Endothelial cell of umbilical vein (primary cell): ENCODE measurements at regions not wholly inside any gene's neighbourhood (a gene's known extent, or its start where the extent isn't known, plus 50 kb on each side); places are given as distances from the start of the nearest gene placed in this dataset.

ENCODE experiments used
- BruUV-seq: library from RNA; stranded (reverse); fragments of 400-500 nt; replicated peaks from 2 replicates; lab custom pipeline; 2021; lab: Mats Ljungman, UMichigan
- CTCF ChIA-PET: fragments of 300-600, 350-600 bp; sonication (Branson Sonifier 250); formaldehyde crosslinking; loops from one replicate; lab custom pipeline; 2021; ENCODE audit warnings: antibody characterized with exemption, inconsistent platforms; lab: Charles Lee
- POLR2A ChIA-PET: fragments of 300-600, 350-600 bp; sonication (Branson Sonifier 250); formaldehyde crosslinking; loops from one replicate; lab custom pipeline; 2021; ENCODE audit warnings: antibody characterized with exemption, inconsistent platforms; lab: Charles Lee
- DNase-seq: peaks from one replicate; pipeline ENCODE4 v3.0.0-alpha.2; 2011; ENCODE audit warnings: low read depth, low spot score
- FAIRE-seq: peaks from 2 replicates; lab custom pipeline; 2011; peaks lifted over from hg19 to GRCh38; lab: Jason Lieb, UNC
- H2AFZ ChIP-seq: 2 replicates; pipeline ENCODE4 v1.6.0; 2012; ENCODE audit warnings: low read depth, low read length, control low read depth, inconsistent platforms
- H3K27ac ChIP-seq: 2 replicates; pipeline ENCODE4 v1.5.1; 2011; ENCODE audit warnings: low read depth, mild to moderate bottlenecking, control low read depth, low read length, moderate library complexity; ENCODE audit not compliant: insufficient read depth
- H3K27me3 ChIP-seq, 2 experiments: 2 replicates each; pipeline versions ENCODE4 v1.6.0 to v1.6.1; 2011; ENCODE audit warnings: low read length in 2 of 2, mixed read lengths in 1 of 2; ENCODE audit not compliant: control insufficient read depth in 2 of 2, insufficient read depth in 2 of 2
- H3K36me3 ChIP-seq, 2 experiments: 2 replicates in 1 of 2; 3 replicates in 1 of 2; pipeline ENCODE4 v1.5.1; 2011; ENCODE audit warnings: low read length in 2 of 2, mild to moderate bottlenecking in 1 of 2, moderate library complexity in 1 of 2; ENCODE audit not compliant: control insufficient read depth in 2 of 2, insufficient read depth in 2 of 2; ENCODE audit errors: extremely low read depth in 1 of 2
- H3K4me1 ChIP-seq: 3 replicates; pipeline ENCODE4 v1.5.1; 2011; ENCODE audit warnings: mild to moderate bottlenecking, low read length; ENCODE audit not compliant: control insufficient read depth, insufficient read depth; ENCODE audit errors: extremely low read depth
- H3K4me2 ChIP-seq: 2 replicates; pipeline ENCODE4 v1.6.1; 2011; ENCODE audit warnings: low read length, control low read depth, mixed read lengths; ENCODE audit not compliant: insufficient read depth
- H3K4me3 ChIP-seq, 3 experiments: fragments of 200-600 bp in 1 of 3; sonication (generic), shearing (Covaris generic) in 1 of 3; replicated peaks in 1 of 3; 2 replicates each; pipeline ENCODE4 v1.5.1; 2011 to 2016; ENCODE audit warnings: control low read depth in 3 of 3, low read length in 3 of 3, mild to moderate bottlenecking in 2 of 3, inconsistent platforms in 1 of 3, low read depth in 1 of 3, moderate library complexity in 1 of 3; ENCODE audit not compliant: insufficient read depth in 1 of 3
- H3K79me2 ChIP-seq: 2 replicates; pipeline ENCODE4 v1.6.0; 2012; ENCODE audit warnings: low read length, inconsistent platforms; ENCODE audit not compliant: control insufficient read depth, insufficient read depth
- H3K9ac ChIP-seq: replicated peaks from 2 replicates; pipeline ENCODE3; 2011; ENCODE audit warnings: low read length, control low read depth; ENCODE audit not compliant: insufficient read depth; ENCODE audit errors: extremely low read depth
- H3K9me1 ChIP-seq: replicated peaks from 3 replicates; pipeline ENCODE4 v1.6.0; 2011; ENCODE audit warnings: mild to moderate bottlenecking, low read length; ENCODE audit not compliant: control insufficient read depth, insufficient read depth; ENCODE audit errors: extremely low read depth
- H3K9me3 ChIP-seq: replicated peaks from 2 replicates; pipeline ENCODE4 v1.5.1; 2012; ENCODE audit warnings: low read length, inconsistent platforms; ENCODE audit not compliant: control insufficient read depth, insufficient read depth
- H4K20me1 ChIP-seq: replicated peaks from 2 replicates; pipeline ENCODE3; 2011; ENCODE audit warnings: mild to moderate bottlenecking, low read length; ENCODE audit not compliant: control insufficient read depth, insufficient read depth; ENCODE audit errors: extremely low read depth
- CTCF ChIP-seq, 2 donors: IDR thresholded peaks; 1 replicate in 1 of 2; 2 replicates in 1 of 2; pipeline ENCODE4 v1.5.1; 2011; ENCODE audit warnings: low read length in 2 of 2, mild to moderate bottlenecking in 2 of 2, moderate library complexity in 2 of 2, control low read depth in 1 of 2, inconsistent platforms in 1 of 2, low read depth in 1 of 2; ENCODE audit not compliant: insufficient read depth in 1 of 2; ENCODE audit errors: extremely low read depth in 1 of 2
- EZH2 ChIP-seq: IDR thresholded peaks from 2 replicates; pipeline ENCODE4 v1.6.1; 2012; ENCODE audit warnings: borderline replicate concordance, low read depth, mild to moderate bottlenecking, moderate library complexity, low read length, inconsistent platforms; ENCODE audit not compliant: severe bottlenecking
- FOS ChIP-seq: IDR thresholded peaks from 2 replicates; pipeline ENCODE4 v1.6.1; 2011; ENCODE audit warnings: mild to moderate bottlenecking, low read length, moderate library complexity, borderline replicate concordance; ENCODE audit not compliant: insufficient read depth
- GATA2 ChIP-seq: IDR thresholded peaks from 2 replicates; pipeline ENCODE4 v1.7.0; 2011; ENCODE audit warnings: low read depth, mild to moderate bottlenecking, moderate library complexity, mixed read lengths, low read length; ENCODE audit not compliant: insufficient read length, insufficient read depth
- JUN ChIP-seq: IDR thresholded peaks from 2 replicates; pipeline ENCODE4 v1.6.1; 2011; ENCODE audit warnings: borderline replicate concordance, low read depth; ENCODE audit not compliant: insufficient read length, insufficient read depth
- MAX ChIP-seq: IDR thresholded peaks from 2 replicates; pipeline ENCODE4 v1.6.1; 2011; ENCODE audit not compliant: insufficient read depth, insufficient read length
- MYC ChIP-seq: IDR thresholded peaks from one replicate; pipeline ENCODE4 v1.6.1; 2011; ENCODE audit warnings: mild to moderate bottlenecking, low read depth, low read length
- POLR2A ChIP-seq: IDR thresholded peaks from 2 replicates; pipeline ENCODE4 v1.6.1; 2012; ENCODE audit warnings: low read depth, mild to moderate bottlenecking, control low read depth, low read length
- POLR2AphosphoS5 ChIP-seq: IDR thresholded peaks from 2 replicates; pipeline ENCODE4 v1.6.1; 2012; ENCODE audit warnings: low read depth, mild to moderate bottlenecking, control low read depth, low read length, moderate library complexity; ENCODE audit not compliant: insufficient read depth
- dilution Hi-C: fragments of 300-500 bp; cut with MboI; formaldehyde crosslinking; loops from one replicate; pipeline ENCODE4 v1.15.0; 2019; ENCODE audit warnings: low sequenced_read_pairs; ENCODE audit not compliant: extremely low pct_ligation_motif_present
- intact Hi-C: fragments of 100-400 bp; cut with micrococcal nuclease; formaldehyde crosslinking; loops from one replicate; pipeline ENCODE4 v1.10.0; 2022

GRCh38 chrX:82141942-82142341 is 940.0 kb downstream of the SH3BGRL start:
- ChIA-PET CTCF (no interaction called here), POLR2A (no interaction called here)
- BruUV-seq, result no TSS peak
- Histone ChIP-seq H3K9ac (no peak overlapping the region), H4K20me1 (no peaks in the 10 kb centered on the region), H3K27me3 (no peaks in the 10 kb centered on the region), H2AFZ (no peak overlapping the region), H3K4me1 (no peaks in the 10 kb centered on the region), H3K4me3 (no peak overlapping the region), H3K79me2 (no peaks in the 10 kb centered on the region), H3K36me3 (no peaks in the 10 kb centered on the region), H3K9me1 (no peaks in the 10 kb centered on the region), H3K9me3 (no peaks in the 10 kb centered on the region), H3K27ac (no peak overlapping the region), H3K4me2 (no peak overlapping the region)
- intact Hi-C loops (no loop called here), dilution Hi-C loops (no loop called here)
- TF ChIP-seq CTCF (IDR thresholded peaks at IDR 0.05; ENCODE audit: extremely low read depth in 1 of 2, insufficient read depth in 1 of 2, low read depth in 1 of 2, low read length in 2 of 2) (no peak), MYC (no peak), POLR2A (no peak), EZH2 (no peak), POLR2AphosphoS5 (no peak), FOS (no peak), GATA2 (no peak), JUN (no peak), MAX (no peak)
- DNase-seq, result no peak
- FAIRE-seq, result no peak
